Stimulated activated CD4-positive, alpha-beta T cell treated with anti-CD3 and anti-CD28 coated beads, TNF-alpha, amount 100 ng/mL, for 24 hours (primary cell): ENCODE measurements at regions not wholly inside any gene's neighbourhood (a gene's known extent, or its start where the extent isn't known, plus 50 kb on each side); places are given as distances from the start of the nearest gene placed in this dataset.
"Not testable (repeated sequence)": the region's sequence is repeated elsewhere in the genome, so short reads cannot be mapped to it uniquely, and the experiment has no call there.

Source experiments
- DNase-seq, 3 experiments: peaks; one replicate each; pipeline ENCODE4 v3.0.0-alpha.2; 2020; ENCODE audit warnings: low read depth in 3 of 3

- no peak for DNase-seq
Observed at GRCh38 chr2:56969513-56969912, 785.7 kb downstream of the CCDC85A start.

GRCh38 chr2:56971383-56971974, 787.7 kb downstream of the CCDC85A start:
- no peak for DNase-seq

GRCh38 chr2:56981554-56981953, 797.8 kb downstream of the CCDC85A start:
- DNase-seq, result no peak

- no peak for DNase-seq
Observed at GRCh38 chr2:56985609-56986008, 801.8 kb downstream of the CCDC85A start.

GRCh38 chr2:57022496-57022895, 838.7 kb downstream of the CCDC85A start:
- no peak for DNase-seq

GRCh38 chr2:57044931-57045635, 861.3 kb downstream of the CCDC85A start:
- no peak for DNase-seq

- DNase-seq, result no peak
Observed at GRCh38 chr2:57049273-57049672, 865.5 kb downstream of the CCDC85A start.

- DNase-seq, result no peak
Observed at GRCh38 chr2:57050007-57050406, 866.2 kb downstream of the CCDC85A start.

- DNase-seq, result not testable (repeated sequence)
Observed at GRCh38 chr2:57066301-57066700, 882.5 kb downstream of the CCDC85A start.

- no peak for DNase-seq
Observed at GRCh38 chr2:57075226-57075625, 891.4 kb downstream of the CCDC85A start.

- DNase-seq, result no peak
Observed at GRCh38 chr2:57080035-57080434, 896.2 kb downstream of the CCDC85A start.

- DNase-seq, result no peak
Observed at GRCh38 chr2:57084697-57085281, 901.0 kb downstream of the CCDC85A start.

GRCh38 chr2:57093020-57093419, 909.2 kb downstream of the CCDC85A start:
- DNase-seq, result no peak

GRCh38 chr2:57097855-57098254, 914.1 kb downstream of the CCDC85A start:
- DNase-seq, result no peak

GRCh38 chr2:57100436-57100835, 916.6 kb downstream of the CCDC85A start:
- no peak for DNase-seq

GRCh38 chr2:57105694-57106093, 921.9 kb downstream of the CCDC85A start:
- no peak for DNase-seq

GRCh38 chr2:57107353-57107752, 923.6 kb downstream of the CCDC85A start:
- no peak for DNase-seq

GRCh38 chr2:57111531-57111930, 927.7 kb downstream of the CCDC85A start:
- DNase-seq, result no peak

GRCh38 chr2:57119141-57119540, 927.5 kb upstream of the VRK2 start:
- no peak for DNase-seq

GRCh38 chr2:57126410-57126809, 920.2 kb upstream of the VRK2 start:
- DNase-seq, result no peak

GRCh38 chr2:57139179-57139578, 907.4 kb upstream of the VRK2 start:
- no peak for DNase-seq

GRCh38 chr2:57141269-57141668, 905.3 kb upstream of the VRK2 start:
- no peak for DNase-seq

- DNase-seq, result no peak
Observed at GRCh38 chr2:57146951-57147350, 899.7 kb upstream of the VRK2 start.
